GM12874 (cell line): ENCODE measurements at regions not wholly inside any gene's neighbourhood (a gene's known extent, or its start where the extent isn't known, plus 50 kb on each side); places are given as distances from the start of the nearest gene placed in this dataset.
A peak's percentile ranks its signal among the peaks of the same experiment; 100 is the strongest.

Experiments
- CTCF ChIP-seq: IDR thresholded peaks from 2 replicates; pipeline ENCODE4 v1.5.1; 2011; ENCODE audit warnings: low read depth, mild to moderate bottlenecking, control low read depth, low read length, moderate library complexity; ENCODE audit not compliant: insufficient read depth

GRCh38 chr20:39123185-39123557, 161.0 kb downstream of the DHX35 start:
- TF ChIP-seq CTCF: no peak

- no peak for TF ChIP-seq CTCF
Measured at GRCh38 chr20:39117491-39117890, 155.3 kb downstream of the DHX35 start.

GRCh38 chr20:39116020-39116419, 153.9 kb downstream of the DHX35 start:
- TF ChIP-seq CTCF: no peak

- peak; percentile 59 for TF ChIP-seq CTCF
Measured at GRCh38 chr20:39112178-39112743, 150.1 kb downstream of the DHX35 start.

- TF ChIP-seq CTCF: no peak
Measured at GRCh38 chr20:39111359-39112177, 149.4 kb downstream of the DHX35 start.

- TF ChIP-seq CTCF: no peak
Measured at GRCh38 chr20:39110819-39111136, 148.6 kb downstream of the DHX35 start.

- no peak for TF ChIP-seq CTCF
Measured at GRCh38 chr20:39109933-39110818, 148.0 kb downstream of the DHX35 start.
